Erythroblast (primary cell): ENCODE measurements at regions not wholly inside any gene's neighbourhood (a gene's known extent, or its start where the extent isn't known, plus 50 kb on each side); places are given as distances from the start of the nearest gene placed in this dataset.

Source experiments
- DNase-seq, 2 experiments: peaks; one replicate each; lab custom pipeline; 2025; lab: John Stamatoyannopoulos, UW
- GATA1 ChIP-seq: IDR thresholded peaks from 2 replicates; pipeline ENCODE4 v1.6.1; 2011; ENCODE audit warnings: low read depth, mild to moderate bottlenecking, control low read depth, low read length, moderate library complexity
- POLR2A ChIP-seq: IDR thresholded peaks from 2 replicates; pipeline ENCODE4 v1.6.1; 2011; ENCODE audit warnings: mild to moderate bottlenecking, low read length

DNA sequence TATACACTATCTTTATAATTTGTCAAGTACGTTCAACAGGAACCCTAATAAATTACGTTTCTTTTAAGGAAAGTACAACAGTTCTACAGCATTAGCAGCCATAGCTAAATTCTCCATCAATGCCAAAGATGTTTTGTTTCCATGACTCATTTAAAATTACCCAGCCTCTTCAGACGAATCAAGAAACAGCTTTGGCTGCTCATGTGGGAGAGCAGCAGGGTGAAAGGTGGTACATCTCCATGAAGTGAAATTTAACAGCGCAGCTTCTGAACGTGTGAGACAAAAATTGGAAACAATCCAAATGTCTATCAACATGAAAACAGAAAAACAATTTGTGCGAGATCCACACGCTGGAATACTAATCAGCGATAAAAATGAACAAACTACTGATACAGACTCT is 327.3 kb upstream of the CDH6 start:
- TF ChIP-seq POLR2A = no peak
- no peak for TF ChIP-seq GATA1
- DNase-seq = no peak

DNA sequence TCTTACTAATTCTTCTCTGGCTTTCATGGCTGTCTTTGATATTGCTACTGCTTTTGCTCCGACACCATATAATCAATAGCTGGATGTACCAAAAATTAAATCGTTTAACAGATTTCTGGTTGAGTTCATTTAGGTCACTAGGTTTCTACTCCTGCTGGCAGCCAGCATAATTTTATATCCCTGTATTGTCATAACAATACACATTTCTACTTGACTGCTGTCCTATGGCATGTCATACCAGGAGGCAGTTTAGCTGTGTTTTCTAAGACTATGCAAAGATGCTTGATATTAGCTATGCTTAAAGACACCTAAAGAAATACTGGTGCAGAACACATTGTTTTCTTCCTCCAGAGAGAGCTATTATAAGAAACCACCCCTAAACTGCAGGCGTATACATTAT is 337.2 kb upstream of the CDH6 start:
- TF ChIP-seq POLR2A = no peak
- TF ChIP-seq GATA1 = no peak
- no peak for DNase-seq

- TF ChIP-seq GATA1 = no peak
- TF ChIP-seq POLR2A = no peak
- no peak for DNase-seq
These were observed 340.3 kb upstream of the CDH6 start for GRCh38 chr5:30853158-30853557.

DNA sequence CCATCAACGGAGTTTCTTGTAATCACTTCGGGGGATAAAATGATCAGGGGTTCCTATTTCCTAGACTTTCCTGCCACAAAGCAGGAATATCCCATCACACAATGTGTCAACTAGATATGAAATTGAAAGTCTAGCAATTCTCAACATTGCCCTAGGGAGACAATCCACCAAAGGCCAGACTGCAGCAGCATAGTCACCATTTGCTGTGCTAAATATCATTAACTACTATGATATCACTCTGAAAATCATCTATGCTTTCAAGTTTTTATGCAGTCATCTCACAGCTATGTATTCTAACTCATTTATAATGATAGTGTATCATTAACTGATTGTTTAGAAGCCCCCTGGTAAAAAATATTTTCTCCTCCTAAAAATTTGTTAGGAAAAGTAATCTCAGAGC is 342.6 kb upstream of the CDH6 start:
- no peak for DNase-seq
- TF ChIP-seq GATA1 (no peak), POLR2A (no peak)

DNA sequence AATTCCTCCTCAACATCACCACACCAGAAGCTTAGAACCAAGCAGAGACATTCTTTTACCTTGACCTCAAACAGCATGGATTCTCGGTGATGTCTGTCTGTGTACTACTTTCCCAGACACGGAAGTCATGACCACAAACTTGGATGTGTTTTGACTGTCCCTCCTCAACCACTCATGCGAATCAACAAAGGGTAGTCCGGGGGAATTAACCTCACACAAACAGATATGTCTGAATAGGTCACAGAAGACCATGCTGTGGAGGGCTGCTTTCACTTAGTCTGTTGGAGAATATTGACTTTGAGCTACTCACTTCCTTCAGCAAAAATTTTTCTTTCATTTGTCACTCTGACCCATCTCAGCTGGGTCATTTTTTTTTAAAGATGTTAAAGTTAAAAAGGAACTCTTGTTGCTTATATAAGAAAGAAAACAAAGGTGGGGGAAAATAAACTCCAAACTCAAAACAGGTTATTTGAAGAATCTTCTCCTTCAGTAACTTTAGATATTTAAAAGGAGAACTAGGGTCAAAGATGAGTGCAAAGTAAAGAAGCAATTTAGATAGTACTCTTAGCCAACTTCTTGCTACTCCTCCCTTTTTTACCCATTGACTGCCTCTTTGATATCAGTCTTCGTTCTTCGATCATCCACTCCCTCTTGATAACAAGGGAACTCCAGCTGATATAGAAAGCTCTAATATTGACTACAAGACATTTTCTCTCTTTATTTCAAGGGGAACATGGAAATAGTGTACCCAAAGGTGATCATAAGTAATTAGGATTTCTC is 343.4 kb upstream of the CDH6 start:
- DNase-seq = no peak
- TF ChIP-seq GATA1 = no peak
- TF ChIP-seq POLR2A = no peak

- no peak for TF ChIP-seq GATA1
- TF ChIP-seq POLR2A = no peak
- DNase-seq = no peak
These were observed 347.3 kb upstream of the CDH6 start for GRCh38 chr5:30846171-30846570.

- TF ChIP-seq POLR2A (no peak), GATA1 (no peak)
- no peak for DNase-seq
These were observed 348.3 kb upstream of the CDH6 start for GRCh38 chr5:30845194-30845593.

DNA sequence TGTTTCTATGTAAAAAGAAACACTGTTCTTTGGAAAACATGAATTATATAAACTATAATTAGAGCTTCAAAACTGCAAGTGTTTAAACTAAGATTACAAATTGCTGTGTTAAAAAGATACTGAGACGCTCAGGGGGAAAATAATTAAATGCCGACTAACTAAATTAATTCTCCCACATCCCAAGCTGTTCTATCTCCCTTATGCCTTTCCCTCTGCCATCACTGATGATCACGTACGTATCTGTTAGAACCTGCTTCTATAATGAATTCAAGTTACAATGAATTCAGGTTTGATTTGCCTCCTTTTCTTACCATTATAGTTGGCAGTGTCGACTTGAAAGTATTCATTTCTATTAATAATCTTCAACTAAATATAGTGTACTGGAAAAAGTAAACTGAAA is 349.9 kb upstream of the CDH6 start:
- no peak for DNase-seq
- no peak for TF ChIP-seq GATA1
- no peak for TF ChIP-seq POLR2A

DNA sequence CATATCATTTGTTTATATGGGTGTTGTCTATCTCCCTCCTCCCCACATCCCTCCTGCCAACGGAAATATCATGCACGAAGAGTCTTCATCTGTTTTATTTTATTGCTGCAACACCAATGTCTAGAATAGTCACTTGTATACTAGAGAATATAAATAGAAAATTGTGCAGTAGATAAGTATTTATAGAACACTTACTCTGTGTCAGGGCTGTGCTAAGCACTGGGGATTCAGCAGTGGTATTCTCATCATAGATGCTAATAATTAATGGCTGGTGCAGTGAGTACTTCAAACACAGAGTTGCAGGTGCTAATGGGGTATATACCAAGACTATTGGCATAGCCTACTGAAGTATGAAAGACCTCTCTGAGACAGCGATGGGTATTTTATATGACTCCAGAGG is 353.5 kb upstream of the CDH6 start:
- TF ChIP-seq GATA1 (no peak), POLR2A (no peak)
- no peak for DNase-seq

DNA sequence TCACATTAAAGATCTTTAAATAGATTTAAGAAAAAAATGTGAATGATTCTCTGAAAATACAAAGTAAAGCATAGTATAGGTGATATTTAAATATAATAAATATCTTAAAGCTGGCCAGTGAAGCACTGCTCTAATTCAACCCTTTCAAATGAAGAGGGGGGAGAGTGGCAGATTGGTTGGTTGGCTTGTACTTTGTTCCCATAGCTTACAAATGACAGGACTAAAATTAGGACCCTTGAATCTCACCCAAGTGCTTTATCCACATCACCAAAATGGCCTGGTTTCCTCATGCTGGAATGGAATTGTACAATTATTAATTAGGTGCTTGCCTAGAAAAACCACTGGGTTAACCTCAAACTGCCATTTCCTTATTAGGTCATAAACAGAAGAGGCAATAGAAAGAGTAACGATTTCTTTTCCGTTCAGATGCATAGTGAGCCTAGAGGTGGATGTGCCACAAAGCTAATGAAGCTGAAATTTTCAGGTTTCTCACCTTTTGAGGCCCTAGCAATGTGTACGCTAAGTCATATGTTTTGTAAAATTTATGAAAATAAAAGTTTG is 354.5 kb upstream of the CDH6 start:
- TF ChIP-seq GATA1 (no peak), POLR2A (no peak)
- DNase-seq = no peak

DNA sequence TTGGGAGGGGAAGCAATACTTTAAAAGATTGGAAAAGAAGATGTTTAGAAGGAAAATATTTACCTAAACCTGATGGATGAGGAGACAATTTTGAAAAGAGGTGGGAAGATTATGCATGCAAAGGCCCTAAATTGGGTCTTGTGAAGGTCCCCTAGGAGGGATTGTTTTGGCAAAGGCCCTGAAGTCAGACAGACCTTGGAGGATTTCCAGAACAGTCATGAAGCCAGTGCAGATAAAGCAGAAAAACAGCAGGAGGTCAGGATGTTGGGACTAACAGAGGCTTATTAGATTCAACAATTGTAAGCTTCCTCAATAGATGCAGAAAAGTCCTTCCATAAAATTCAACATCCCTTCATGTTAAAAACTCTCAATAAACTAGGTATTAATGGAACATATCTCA is 361.0 kb upstream of the CDH6 start:
- TF ChIP-seq GATA1 (no peak), POLR2A (no peak)
- DNase-seq = no peak

GRCh38 chr5:30831605-30832004 is 361.9 kb upstream of the CDH6 start:
- TF ChIP-seq GATA1 (no peak), POLR2A (no peak)
- DNase-seq = no peak

GRCh38 chr5:30831123-30831522 is 362.4 kb upstream of the CDH6 start:
- TF ChIP-seq POLR2A = no peak
- TF ChIP-seq GATA1 = no peak

GRCh38 chr5:30811298-30811697 is 382.2 kb upstream of the CDH6 start:
- DNase-seq = no peak
- no peak for TF ChIP-seq GATA1

More at GRCh38 chr5:30831123-30831522, 362.4 kb upstream of the CDH6 start:
- DNase-seq = no peak

DNA sequence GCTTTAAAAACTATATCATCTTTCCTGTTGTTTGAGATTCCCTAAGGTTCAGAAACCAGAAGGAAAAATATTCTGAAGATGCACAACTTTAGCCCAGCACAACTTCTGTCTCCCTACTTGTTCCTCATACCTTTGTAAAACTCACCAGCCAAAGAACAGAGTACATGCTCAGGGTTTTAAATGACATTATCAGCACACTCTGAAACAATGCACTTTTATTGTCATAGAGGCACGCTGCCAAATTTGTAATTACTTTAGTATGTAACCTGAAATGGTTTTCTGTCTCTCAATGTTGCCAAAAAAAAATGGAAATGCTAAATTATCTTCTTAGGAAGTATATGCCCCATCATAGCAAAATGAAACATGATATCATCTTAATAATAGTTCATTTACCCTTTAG is 383.6 kb upstream of the CDH6 start:
- DNase-seq = no peak

More for the DNA sequence above, 383.6 kb upstream of the CDH6 start:
- no peak for TF ChIP-seq GATA1
- no peak for TF ChIP-seq POLR2A
